DND-41 (cell line): ENCODE measurements at regions not wholly inside any gene's neighbourhood (a gene's known extent, or its start where the extent isn't known, plus 50 kb on each side); places are given as distances from the start of the nearest gene placed in this dataset.
"Not testable (repeated sequence)": the region's sequence is repeated elsewhere in the genome, so short reads cannot be mapped to it uniquely, and the experiment has no call there.

Source experiments
- ATAC-seq: fragments of 200-7000 bp; cut with Tn5 transposase; 3 replicates; pipeline ENCODE4 v1.9.1; 2021; ENCODE audit warnings: low read depth; ENCODE audit not compliant: insufficient read depth
- DNase-seq: peaks from one replicate; pipeline ENCODE4 v3.0.0-alpha.2; 2020
- H2AFZ ChIP-seq: 2 replicates; pipeline ENCODE4 v1.6.0; 2012; ENCODE audit warnings: low read depth, low read length
- H3K27ac ChIP-seq: 2 replicates; pipeline ENCODE4 v1.5.1; 2012; ENCODE audit warnings: low read length, inconsistent platforms
- H3K27me3 ChIP-seq: fragments of 200-600 bp; sonication (generic); 2 replicates; pipeline ENCODE4 v1.6.0; 2012; ENCODE audit warnings: low read length, mild to moderate bottlenecking, inconsistent platforms; ENCODE audit not compliant: insufficient read depth, poor library complexity
- H3K36me3 ChIP-seq: 2 replicates; pipeline ENCODE4 v1.5.1; 2012; ENCODE audit warnings: low read length, inconsistent platforms; ENCODE audit not compliant: insufficient read depth
- H3K4me1 ChIP-seq: 2 replicates; pipeline ENCODE4 v1.5.1; 2012; ENCODE audit warnings: mild to moderate bottlenecking, low read length; ENCODE audit not compliant: insufficient read depth
- H3K4me2 ChIP-seq: 2 replicates; pipeline ENCODE4 v1.6.0; 2012; ENCODE audit warnings: mild to moderate bottlenecking, moderate library complexity, low read length, inconsistent platforms; ENCODE audit not compliant: insufficient read depth
- H3K4me3 ChIP-seq, 2 experiments: fragments of 200-600 bp in 1 of 2; shearing (Covaris generic) in 1 of 2; 2 replicates each; pipeline ENCODE4 v1.5.1; 2012 to 2016; ENCODE audit warnings: inconsistent platforms in 2 of 2, low read length in 2 of 2, mild to moderate bottlenecking in 2 of 2, low read depth in 1 of 2, moderate library complexity in 1 of 2
- H3K79me2 ChIP-seq: 2 replicates; pipeline ENCODE4 v1.6.0; 2012; ENCODE audit warnings: low read length, inconsistent platforms; ENCODE audit not compliant: insufficient read depth
- H3K9ac ChIP-seq: 2 replicates; pipeline ENCODE4 v1.6.0; 2012; ENCODE audit warnings: low read depth, mild to moderate bottlenecking, inconsistent platforms, low read length, moderate library complexity
- H3K9me3 ChIP-seq: 2 replicates; pipeline ENCODE4 v1.5.1; 2012; ENCODE audit warnings: low read length, moderate library complexity, mild to moderate bottlenecking, inconsistent platforms; ENCODE audit not compliant: insufficient read depth, severe bottlenecking
- H4K20me1 ChIP-seq: 2 replicates; pipeline ENCODE4 v1.6.0; 2012; ENCODE audit warnings: low read length; ENCODE audit not compliant: insufficient read depth
- EZH2 ChIP-seq: IDR thresholded peaks from 3 replicates; pipeline ENCODE4 v1.6.1; 2012; ENCODE audit warnings: borderline replicate concordance, low read depth, mild to moderate bottlenecking, moderate library complexity, low read length, inconsistent platforms; ENCODE audit not compliant: severe bottlenecking
- TF ChIP-seq, protein P1 (sequence below): IDR thresholded peaks from 2 replicates; pipeline ENCODE4 v1.5.1; 2012; ENCODE audit warnings: borderline replicate concordance, low read length, moderate library complexity, mild to moderate bottlenecking; ENCODE audit not compliant: poor library complexity, severe bottlenecking; ENCODE audit errors: extremely low read depth

DNA sequence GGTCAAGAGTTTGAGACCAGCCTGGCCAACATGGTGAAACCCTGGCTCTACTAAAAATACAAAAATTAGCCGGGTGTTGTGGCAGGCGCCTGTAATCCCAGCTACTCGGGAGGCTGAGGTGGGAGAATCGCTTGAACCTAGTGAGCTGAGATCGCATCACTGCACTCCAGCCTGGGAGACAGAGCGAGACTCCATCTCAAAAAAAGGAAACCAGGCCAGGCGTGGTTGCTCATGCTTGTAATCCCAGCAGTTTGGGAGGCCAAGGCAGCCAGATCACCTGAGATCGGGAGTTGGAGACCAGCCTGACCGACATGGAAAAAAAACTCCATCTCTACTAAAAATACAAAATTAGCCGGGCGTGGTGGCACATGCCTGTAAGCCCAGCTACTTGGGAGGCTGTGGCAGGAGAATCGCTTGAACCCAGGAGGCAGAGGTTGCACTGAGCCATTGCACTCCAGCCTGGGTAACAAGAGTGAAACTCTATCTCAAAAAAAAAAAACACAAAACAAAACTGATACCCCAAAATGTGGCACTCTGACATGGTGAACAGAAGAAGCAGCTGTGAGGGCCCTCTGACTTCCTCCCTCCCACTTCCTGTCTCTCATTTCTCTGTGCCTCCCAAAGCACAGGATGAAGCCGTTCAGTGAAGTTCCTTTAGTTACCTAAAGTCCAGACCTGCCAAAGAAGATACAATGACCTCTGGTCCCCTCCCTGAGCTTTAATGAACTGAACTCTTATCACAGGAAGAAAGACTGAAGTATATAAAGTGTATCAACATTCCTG is 93.2 kb upstream of the GRIN2A start:
- Histone ChIP-seq H3K4me1 (peaks cover 11% of the 10 kb centered on the region), H3K27ac (peak overlapping the region; percentile 58), H3K9me3 (peaks cover 16% of the 10 kb centered on the region), H2AFZ (peak overlapping the region; percentile 61)
- not testable (repeated sequence) for H3K9ac ChIP-seq, H4K20me1 ChIP-seq, H3K4me3 ChIP-seq, H3K27me3 ChIP-seq, H3K36me3 ChIP-seq, H3K79me2 ChIP-seq, H3K4me2 ChIP-seq
- DNase-seq (peak; percentile 63), ATAC-seq (peak; percentile 95)

DNA sequence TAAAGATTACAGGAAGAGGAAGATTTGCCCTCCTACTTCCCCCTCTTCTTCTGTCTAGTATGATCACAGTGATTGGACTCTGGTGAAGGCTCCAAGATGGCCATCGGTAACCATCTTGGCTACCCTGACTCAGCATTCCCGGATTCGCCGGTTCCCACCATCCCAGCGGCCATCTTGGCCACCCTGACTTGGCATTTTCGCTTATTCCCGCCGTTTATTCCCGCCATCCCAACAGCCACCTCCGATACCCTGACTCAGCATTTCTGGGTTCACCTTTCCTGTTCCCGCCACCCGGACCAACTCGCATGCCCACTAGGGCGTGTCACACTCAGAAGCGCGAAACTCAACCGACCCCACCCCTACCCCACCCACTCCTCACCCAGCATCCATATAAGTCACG is 95.4 kb upstream of the GRIN2A start:
- H3K36me3 ChIP-seq: no peaks in the 10 kb centered on the region
- no peaks in the 10 kb centered on the region for H3K79me2 ChIP-seq
- no peak for TF ChIP-seq EZH2
- TF ChIP-seq, protein P1, sequence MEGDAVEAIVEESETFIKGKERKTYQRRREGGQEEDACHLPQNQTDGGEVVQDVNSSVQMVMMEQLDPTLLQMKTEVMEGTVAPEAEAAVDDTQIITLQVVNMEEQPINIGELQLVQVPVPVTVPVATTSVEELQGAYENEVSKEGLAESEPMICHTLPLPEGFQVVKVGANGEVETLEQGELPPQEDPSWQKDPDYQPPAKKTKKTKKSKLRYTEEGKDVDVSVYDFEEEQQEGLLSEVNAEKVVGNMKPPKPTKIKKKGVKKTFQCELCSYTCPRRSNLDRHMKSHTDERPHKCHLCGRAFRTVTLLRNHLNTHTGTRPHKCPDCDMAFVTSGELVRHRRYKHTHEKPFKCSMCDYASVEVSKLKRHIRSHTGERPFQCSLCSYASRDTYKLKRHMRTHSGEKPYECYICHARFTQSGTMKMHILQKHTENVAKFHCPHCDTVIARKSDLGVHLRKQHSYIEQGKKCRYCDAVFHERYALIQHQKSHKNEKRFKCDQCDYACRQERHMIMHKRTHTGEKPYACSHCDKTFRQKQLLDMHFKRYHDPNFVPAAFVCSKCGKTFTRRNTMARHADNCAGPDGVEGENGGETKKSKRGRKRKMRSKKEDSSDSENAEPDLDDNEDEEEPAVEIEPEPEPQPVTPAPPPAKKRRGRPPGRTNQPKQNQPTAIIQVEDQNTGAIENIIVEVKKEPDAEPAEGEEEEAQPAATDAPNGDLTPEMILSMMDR: no peak
- H3K27ac ChIP-seq: no peak overlapping the region
- no peak overlapping the region for H3K9ac ChIP-seq
- no peaks in the 10 kb centered on the region for H3K27me3 ChIP-seq
- no peak overlapping the region for H2AFZ ChIP-seq
- H3K4me2 ChIP-seq: no peak overlapping the region
- H3K4me1 ChIP-seq: peaks cover 11% of the 10 kb centered on the region
- no peak overlapping the region for H3K4me3 ChIP-seq
- DNase-seq (no peak), ATAC-seq (no peak)
- peaks cover 14% of the 10 kb centered on the region for H3K9me3 ChIP-seq
- H4K20me1 ChIP-seq: no peaks in the 10 kb centered on the region

DNA sequence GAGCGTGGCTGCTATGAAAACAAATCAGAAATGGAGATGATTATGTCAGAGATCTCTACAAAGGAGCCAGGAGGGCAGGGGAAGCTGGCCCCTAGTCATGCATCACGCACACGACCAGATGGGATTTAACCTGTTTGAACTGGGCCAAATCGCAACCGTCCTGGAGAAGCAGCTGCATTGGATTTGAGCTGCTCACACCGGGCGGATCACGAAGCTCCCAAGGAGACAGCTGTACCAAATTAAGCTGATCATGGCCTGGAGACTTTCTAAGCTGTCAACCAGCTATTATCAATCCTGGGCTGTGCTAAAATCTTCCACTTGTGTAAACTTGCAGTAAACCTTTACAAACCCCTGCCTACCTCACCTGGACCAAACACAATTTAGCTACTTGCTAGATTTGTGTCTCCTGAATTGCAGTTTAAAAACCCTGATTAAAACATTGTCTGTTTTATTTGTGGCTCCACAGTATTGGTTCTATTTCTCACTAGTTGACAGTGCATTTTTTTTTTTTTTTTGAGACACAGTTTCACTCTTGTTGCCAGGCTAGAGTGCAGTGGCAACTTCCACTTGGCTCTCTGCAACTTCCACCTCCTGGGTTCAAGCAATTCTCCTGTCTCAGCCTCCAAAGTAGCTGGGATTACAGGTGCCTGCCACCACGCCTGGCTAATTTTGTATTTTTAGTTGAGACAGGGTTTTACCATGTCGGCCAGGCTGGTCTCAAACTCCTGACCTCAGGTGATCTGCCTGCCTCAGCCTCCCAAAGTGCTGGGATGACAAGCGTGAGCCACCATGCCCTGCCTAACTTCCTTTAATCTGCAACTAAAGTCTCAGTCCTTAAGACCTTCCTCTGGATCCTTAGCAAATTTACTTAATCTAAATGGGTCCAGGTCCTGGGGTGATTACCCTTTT is 98.3 kb upstream of the GRIN2A start:
- Histone ChIP-seq H4K20me1 (no peaks in the 10 kb centered on the region), H3K36me3 (no peaks in the 10 kb centered on the region), H3K9me3 (peaks cover 8% of the 10 kb centered on the region), H3K27me3 (no peaks in the 10 kb centered on the region), H3K4me3 (no peak overlapping the region), H3K4me2 (no peak overlapping the region), H3K27ac (no peak overlapping the region), H3K4me1 (peaks cover 6% of the 10 kb centered on the region), H3K79me2 (no peaks in the 10 kb centered on the region), H2AFZ (no peak overlapping the region), H3K9ac (no peak overlapping the region)
- DNase-seq (no peak), ATAC-seq (no peak)
- no peak for TF ChIP-seq EZH2
- TF ChIP-seq, protein P1: no peak

DNA sequence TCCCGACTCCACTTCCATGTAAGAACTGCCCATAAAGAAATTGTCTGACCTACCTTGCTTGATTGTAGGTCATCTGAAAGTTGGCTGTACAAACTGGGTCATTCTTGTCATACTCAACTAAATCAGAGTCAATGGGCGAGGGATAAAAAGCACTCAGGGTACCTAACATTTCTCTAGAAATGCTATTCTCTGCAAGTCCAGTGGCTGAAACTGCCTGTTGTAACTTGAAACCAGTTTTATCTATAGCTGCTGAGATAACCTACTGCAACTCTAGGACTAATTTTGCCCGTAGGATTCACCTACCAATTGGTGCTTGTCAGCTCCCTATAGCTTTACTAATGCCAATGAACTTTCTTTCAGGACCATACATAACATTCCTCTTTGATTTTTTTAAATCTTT is 100.1 kb upstream of the GRIN2A start:
- TF ChIP-seq, protein P1: no peak
- no peak for TF ChIP-seq EZH2
- Histone ChIP-seq H3K27me3 (no peaks in the 10 kb centered on the region), H3K4me2 (no peak overlapping the region), H3K4me3 (no peak overlapping the region), H4K20me1 (no peaks in the 10 kb centered on the region), H3K4me1 (no peaks in the 10 kb centered on the region), H3K79me2 (no peaks in the 10 kb centered on the region), H3K9me3 (peaks cover 7% of the 10 kb centered on the region), H2AFZ (no peak overlapping the region), H3K27ac (no peak overlapping the region), H3K36me3 (no peaks in the 10 kb centered on the region), H3K9ac (no peak overlapping the region)
- ATAC-seq (no peak), DNase-seq (no peak)

DNA sequence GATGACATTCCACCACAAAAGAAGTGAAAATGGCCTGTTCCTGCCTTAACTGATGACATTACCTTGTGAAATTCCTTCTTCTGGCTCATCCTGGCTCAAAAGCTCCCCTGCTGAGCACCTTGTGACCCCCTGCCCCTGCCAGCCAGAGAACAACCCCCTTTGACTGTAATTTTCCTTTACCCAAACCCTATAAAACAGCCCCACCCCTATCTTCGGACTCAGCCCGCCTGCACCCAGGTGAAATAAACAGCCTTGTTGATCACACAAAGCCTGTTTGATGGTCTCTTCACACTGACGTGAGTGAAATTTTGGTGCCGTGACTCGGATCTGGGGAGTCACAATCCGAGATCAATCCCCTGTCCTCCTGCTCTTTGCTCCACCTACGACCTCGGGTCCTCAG is 101.0 kb upstream of the GRIN2A start:
- not testable (repeated sequence) for H3K79me2 ChIP-seq, H2AFZ ChIP-seq, H4K20me1 ChIP-seq, H3K27ac ChIP-seq, H3K4me3 ChIP-seq, H3K27me3 ChIP-seq, H3K9me3 ChIP-seq, H3K36me3 ChIP-seq, ATAC-seq, H3K4me1 ChIP-seq, H3K9ac ChIP-seq, H3K4me2 ChIP-seq, DNase-seq
